Panc1 (cell line): ENCODE measurements at regions not wholly inside any gene's neighbourhood (a gene's known extent, or its start where the extent isn't known, plus 50 kb on each side); places are given as distances from the start of the nearest gene placed in this dataset.

Experiments used
- CTCF ChIP-seq: fragments of 450-650 bp; IDR thresholded peaks from 2 replicates; pipeline ENCODE4 v1.5.1; 2017; ENCODE audit warnings: mild to moderate bottlenecking
- POLR2AphosphoS5 ChIP-seq: IDR thresholded peaks from 2 replicates; pipeline ENCODE4 v1.6.1; 2012; ENCODE audit warnings: mild to moderate bottlenecking, low read depth, low read length, moderate library complexity
- SIN3A ChIP-seq: IDR thresholded peaks from 2 replicates; pipeline ENCODE4 v1.6.1; 2012; ENCODE audit warnings: low read depth, mild to moderate bottlenecking, low read length, moderate library complexity, borderline replicate concordance; ENCODE audit not compliant: insufficient read depth
- TCF7L2 ChIP-seq: IDR thresholded peaks from 2 replicates; pipeline ENCODE4 v1.6.1; 2011; ENCODE audit warnings: mild to moderate bottlenecking, low read depth, low read length, inconsistent platforms

GRCh38 chr2:129863350-129863749 lies 116.1 kb upstream of the RAB6C start:
- TF ChIP-seq CTCF (no peak), POLR2AphosphoS5 (no peak), TCF7L2 (no peak), SIN3A (no peak)
